H1 (cell line): ENCODE measurements at regions not wholly inside any gene's neighbourhood (a gene's known extent, or its start where the extent isn't known, plus 50 kb on each side); places are given as distances from the start of the nearest gene placed in this dataset.

Source experiments
- CTCF ChIA-PET: fragments of 300-600 bp; sonication (Branson Sonifier 250); formaldehyde crosslinking; loops from one replicate; lab custom pipeline; 2021; ENCODE audit not compliant: partially characterized antibody; lab: Charles Lee
- POLR2A ChIA-PET: fragments of 300-600 bp; sonication (Branson Sonifier 250); formaldehyde crosslinking; loops from one replicate; lab custom pipeline; 2021; ENCODE audit warnings: inconsistent platforms; ENCODE audit not compliant: partially characterized antibody; lab: Charles Lee
- DNase-seq, 2 experiments: peaks; one replicate each; pipeline versions ENCODE4 v3.0.0 to v3.0.0-alpha.2; 2010 to 2022; ENCODE audit warnings: low spot score in 2 of 2, low read depth in 1 of 2, mixed read lengths in 1 of 2
- FAIRE-seq: peaks from 2 replicates; lab custom pipeline; 2011; peaks lifted over from hg19 to GRCh38; lab: Jason Lieb, UNC
- H2AFZ ChIP-seq: 2 replicates; pipeline ENCODE4 v1.8.1; 2012; ENCODE audit warnings: low read length, inconsistent platforms
- H2AK5ac ChIP-seq: 2 replicates; pipeline ENCODE4 v1.6.1; 2013; ENCODE audit warnings: low read depth, low read length
- H2BK120ac ChIP-seq: replicated peaks from 2 replicates; pipeline ENCODE3; 2013; ENCODE audit warnings: low read depth, low read length, inconsistent platforms
- H2BK12ac ChIP-seq: 2 replicates; pipeline ENCODE4 v1.6.1; 2013; ENCODE audit warnings: low read depth, low read length
- H2BK15ac ChIP-seq: 2 replicates; pipeline ENCODE4 v1.6.1; 2013; ENCODE audit warnings: low read length
- H2BK20ac ChIP-seq: 2 replicates; pipeline ENCODE4 v1.6.1; 2013; ENCODE audit warnings: low read length
- H2BK5ac ChIP-seq: 2 replicates; pipeline ENCODE4 v1.6.1; 2013; ENCODE audit warnings: low read depth, low read length
- H3K14ac ChIP-seq: 2 replicates; pipeline ENCODE4 v1.6.1; 2013; ENCODE audit warnings: inconsistent platforms; ENCODE audit not compliant: insufficient read length
- H3K18ac ChIP-seq: 2 replicates; pipeline ENCODE4 v1.6.1; 2013; ENCODE audit warnings: low read length; ENCODE audit errors: extremely low read depth
- H3K23ac ChIP-seq: 2 replicates; pipeline ENCODE4 v1.6.1; 2013; ENCODE audit warnings: inconsistent platforms; ENCODE audit not compliant: insufficient read length
- H3K23me2 ChIP-seq: 2 replicates; pipeline ENCODE4 v1.6.1; 2013; ENCODE audit warnings: low read depth, low read length
- H3K27ac ChIP-seq: 2 replicates; pipeline ENCODE4 v1.6.1; 2011; ENCODE audit warnings: low read depth, low read length, inconsistent platforms
- H3K27me3 ChIP-seq, 4 experiments: replicated peaks in 1 of 4; 1 replicate in 1 of 4; 2 replicates in 3 of 4; pipeline versions ENCODE4 v1.6.1 to v1.8.1; 2011 to 2013; ENCODE audit warnings: low read length in 3 of 4, mild to moderate bottlenecking in 3 of 4, inconsistent platforms in 2 of 4, mixed read lengths in 2 of 4, moderate library complexity in 1 of 4; ENCODE audit not compliant: control insufficient read depth in 3 of 4, insufficient read depth in 3 of 4; ENCODE audit errors: extremely low read depth in 1 of 4
- H3K36me3 ChIP-seq, 4 experiments: 2 replicates each; pipeline versions ENCODE4 v1.6.1 to v1.8.1; 2011 to 2013; ENCODE audit warnings: mild to moderate bottlenecking in 4 of 4, low read length in 3 of 4, moderate library complexity in 2 of 4, control low read depth in 1 of 4, inconsistent platforms in 1 of 4; ENCODE audit not compliant: insufficient read depth in 4 of 4, control insufficient read depth in 2 of 4
- H3K4ac ChIP-seq: replicated peaks from 2 replicates; pipeline ENCODE3; 2013; ENCODE audit warnings: low read length, low read depth, mixed read lengths, inconsistent platforms; ENCODE audit not compliant: insufficient read length
- H3K4me1 ChIP-seq, 4 experiments: replicated peaks in 1 of 4; 1 replicate in 1 of 4; 2 replicates in 3 of 4; pipeline versions ENCODE4 v1.6.1 to v1.8.1; 2011 to 2013; ENCODE audit warnings: low read length in 3 of 4, inconsistent platforms in 2 of 4, mixed read lengths in 1 of 4; ENCODE audit not compliant: insufficient read depth in 4 of 4, control insufficient read depth in 3 of 4
- H3K4me2 ChIP-seq, 2 experiments: 2 replicates each; pipeline versions ENCODE4 v1.6.1 to v1.8.1; 2011 to 2013; ENCODE audit warnings: low read depth in 2 of 2, low read length in 2 of 2, control low read depth in 1 of 2, inconsistent platforms in 1 of 2, mild to moderate bottlenecking in 1 of 2; ENCODE audit not compliant: insufficient read depth in 1 of 2
- H3K4me3 ChIP-seq, 4 experiments: fragments of 200-600, 300-600 bp in 1 of 4; sonication (generic), shearing (Covaris generic), sonication (Bioruptor Twin) in 1 of 4; 2 replicates each; pipeline versions ENCODE4 v1.5.1 to v1.8.1; 2011 to 2016; ENCODE audit warnings: low read length in 4 of 4, low read depth in 3 of 4, control low read depth in 2 of 4, inconsistent platforms in 2 of 4, mild to moderate bottlenecking in 2 of 4, mixed read lengths in 1 of 4, moderate library complexity in 1 of 4; ENCODE audit not compliant: insufficient read depth in 2 of 4; ENCODE audit errors: extremely low read depth in 1 of 4
- H3K56ac ChIP-seq: replicated peaks from 2 replicates; pipeline ENCODE3; 2013; ENCODE audit warnings: low read depth, mild to moderate bottlenecking, mixed read lengths, low read length, inconsistent platforms; ENCODE audit not compliant: insufficient read length
- H3K79me1 ChIP-seq: 2 replicates; pipeline ENCODE4 v1.6.1; 2013; ENCODE audit warnings: low read depth, low read length, control low read depth
- H3K79me2 ChIP-seq, 2 experiments: 2 replicates each; pipeline versions ENCODE4 v1.6.1 to v1.8.1; 2012 to 2013; ENCODE audit warnings: low read length in 2 of 2, mild to moderate bottlenecking in 2 of 2, inconsistent platforms in 1 of 2; ENCODE audit not compliant: insufficient read depth in 2 of 2, control insufficient read depth in 1 of 2
- H3K9ac ChIP-seq, 4 experiments: replicated peaks in 1 of 4; 1 replicate in 1 of 4; 2 replicates in 3 of 4; pipeline versions ENCODE4 v1.6.1 to v1.8.1; 2011 to 2013; ENCODE audit warnings: low read depth in 3 of 4, low read length in 3 of 4, control low read depth in 2 of 4, mild to moderate bottlenecking in 2 of 4, moderate library complexity in 2 of 4, inconsistent platforms in 1 of 4; ENCODE audit errors: extremely low read depth in 1 of 4
- H3K9me3 ChIP-seq, 2 experiments: 2 replicates each; pipeline versions ENCODE4 v1.6.1 to v1.8.1; 2012 to 2013; ENCODE audit warnings: mild to moderate bottlenecking in 2 of 2, moderate library complexity in 2 of 2, control low read depth in 1 of 2, inconsistent platforms in 1 of 2, low read depth in 1 of 2, low read length in 1 of 2, mixed read lengths in 1 of 2; ENCODE audit not compliant: insufficient read depth in 2 of 2
- H4K20me1 ChIP-seq, 2 experiments: replicated peaks in 1 of 2; 2 replicates each; pipeline versions ENCODE3 to v1.8.1; 2011 to 2013; ENCODE audit warnings: inconsistent platforms in 2 of 2, low read length in 2 of 2, mild to moderate bottlenecking in 1 of 2; ENCODE audit not compliant: insufficient read depth in 2 of 2, control insufficient read depth in 1 of 2
- H4K5ac ChIP-seq: 2 replicates; pipeline ENCODE4 v1.6.1; 2013; ENCODE audit warnings: low read length, low read depth, mixed read lengths, inconsistent platforms; ENCODE audit not compliant: insufficient read length
- H4K8ac ChIP-seq: 2 replicates; pipeline ENCODE4 v1.8.0; 2013; ENCODE audit warnings: mild to moderate bottlenecking, moderate library complexity, low read length, inconsistent platforms; ENCODE audit not compliant: insufficient read depth; ENCODE audit errors: extremely low read depth
- H4K91ac ChIP-seq: replicated peaks from 2 replicates; pipeline ENCODE3; 2013; ENCODE audit warnings: low read length, mixed read lengths, inconsistent platforms; ENCODE audit not compliant: insufficient read length
- CTCF ChIP-seq, 3 experiments: IDR thresholded peaks; 1 replicate in 2 of 3; 2 replicates in 1 of 3; pipeline versions ENCODE4 v1.5.1 to v1.6.1; 2011; ENCODE audit warnings: low read length in 3 of 3, mild to moderate bottlenecking in 3 of 3, inconsistent platforms in 2 of 3, low read depth in 1 of 3, moderate library complexity in 1 of 3; ENCODE audit not compliant: insufficient read depth in 1 of 3; ENCODE audit errors: control extremely low read depth in 1 of 3
- E2F6 ChIP-seq: IDR thresholded peaks from 2 replicates; pipeline ENCODE4 v1.6.1; 2012; ENCODE audit warnings: inconsistent platforms
- MAFK ChIP-seq: IDR thresholded peaks from 2 replicates; pipeline ENCODE4 v1.6.1; 2012; ENCODE audit warnings: low read depth, mild to moderate bottlenecking, improper control_type of control experiment, low read length
- RAD21 ChIP-seq, 2 experiments: IDR thresholded peaks in 1 of 2; conservative IDR thresholded peaks in 1 of 2; 2 replicates each; pipeline ENCODE4 v1.6.1; 2011; ENCODE audit warnings: low read depth in 2 of 2, low read length in 2 of 2, improper control_type of control experiment in 1 of 2, inconsistent platforms in 1 of 2, mild to moderate bottlenecking in 1 of 2, moderate library complexity in 1 of 2
- SIRT6 ChIP-seq: IDR thresholded peaks from one replicate; pipeline ENCODE4 v1.7.1; 2012; ENCODE audit warnings: low read length, inconsistent platforms
- SIX5 ChIP-seq: IDR thresholded peaks from 2 replicates; pipeline ENCODE4 v1.6.1; 2011; ENCODE audit warnings: mild to moderate bottlenecking, low read depth, low read length
- SP1 ChIP-seq: IDR thresholded peaks from 2 replicates; pipeline ENCODE4 v1.6.1; 2011; ENCODE audit warnings: low read depth, low read length
- YY1 ChIP-seq: IDR thresholded peaks from 2 replicates; pipeline ENCODE4 v1.6.1; 2011; ENCODE audit warnings: low read depth, mild to moderate bottlenecking, low read length
- WGBS, 2 experiments: shearing (Covaris generic) in 1 of 2; methylation state at CpG; one replicate each; pipeline versions ENCODE4 v1.1.6 to v1.1.7; 2013 to 2015; ENCODE audit warnings: low lambda C conversion rate in 2 of 2, mixed read lengths in 2 of 2, inconsistent platforms in 1 of 2, low coverage in 1 of 2, missing lambda C conversion rate in 1 of 2; ENCODE audit not compliant: insufficient replicate concordance in 2 of 2, insufficient coverage in 1 of 2, insufficient read length in 1 of 2; ENCODE audit errors: extremely low coverage in 1 of 2, missing lambda C conversion rate in 1 of 2; 5-methylcytosine and 5-hydroxymethylcytosine counted together

- H4K5ac ChIP-seq = no peak overlapping the region
- H3K36me3 ChIP-seq = no peaks in the 10 kb centered on the region
- H3K9me3 ChIP-seq = no peaks in the 10 kb centered on the region
- H3K27me3 ChIP-seq = no peaks in the 10 kb centered on the region
- no peak for FAIRE-seq
- peaks cover 0 to 6% (median 5%) of the 10 kb centered on the region in 4 experiments; a peak in 5 of 7 replicates for H3K4me1 ChIP-seq
- H2BK120ac ChIP-seq = no peak overlapping the region
- H3K23ac ChIP-seq = no peak overlapping the region
- CTCF ChIA-PET = interaction anchor here (1.3 kb wide), 1 partner anchor 14 kb away, joined by 4 read pairs; no protein-coding TSS in a partner anchor
- no peak overlapping the region for H3K27ac ChIP-seq
- H3K79me1 ChIP-seq = no peaks in the 10 kb centered on the region
- H3K18ac ChIP-seq = no peak overlapping the region
- no peak overlapping the region for H2BK5ac ChIP-seq
- H3K4me2 ChIP-seq = no peak overlapping the region
- no peaks in the 10 kb centered on the region for H3K79me2 ChIP-seq
- H3K9ac ChIP-seq = no peak overlapping the region
- no peak overlapping the region for H2BK20ac ChIP-seq
- no peak overlapping the region for H3K14ac ChIP-seq
- H3K4me3 ChIP-seq = no peak overlapping the region
- no peak for DNase-seq
- H3K23me2 ChIP-seq = 0 out of 2 replicates have a peak, but pooled peaks cover 2% of the 10 kb centered on the region
- H2AFZ ChIP-seq = peak overlapping the region; percentile 35; the same call in 1 of the 2 replicates
- TF ChIP-seq SP1 (no peak), MAFK (no peak), E2F6 (no peak), CTCF (IDR thresholded peaks at IDR 0.05; ENCODE audit: control extremely low read depth in 1 of 3, insufficient read depth in 1 of 3, low read depth in 1 of 3, low read length in 3 of 3) (no peak), RAD21 (IDR thresholded peaks at IDR 0.05 in 1 of 2, conservative IDR thresholded peaks at IDR 0.05 in 1 of 2; ENCODE audit: low read depth in 2 of 2, low read length in 2 of 2) (no peak), SIRT6 (no peak), SIX5 (no peak), YY1 (no peak)
- WGBS, 2 experiments = 77% methylated on average over 2 of the region's 2 CpGs; no CpG with 5 or more reads in 1 of the 2 experiments
- H2BK12ac ChIP-seq = no peak overlapping the region
- H4K91ac ChIP-seq = no peak overlapping the region
- no peak overlapping the region for H2BK15ac ChIP-seq
- H4K8ac ChIP-seq = no peak overlapping the region
- POLR2A ChIA-PET = no interaction called here
- no peak overlapping the region for H3K4ac ChIP-seq
- H3K56ac ChIP-seq = no peak overlapping the region
- no peak overlapping the region for H2AK5ac ChIP-seq
- no peaks in the 10 kb centered on the region for H4K20me1 ChIP-seq
Observed at GRCh38 chr10:29064680-29065079, 224.2 kb upstream of the LYZL1 start.
